ENCODE measurements at regions not wholly inside any gene's neighbourhood (a gene's known extent, or its start where the extent isn't known, plus 50 kb on each side); places are given as distances from the start of the nearest gene placed in this dataset.
"Not testable (repeated sequence)": the region's sequence is repeated elsewhere in the genome, so short reads cannot be mapped to it uniquely, and the experiment has no call there.

DNA sequence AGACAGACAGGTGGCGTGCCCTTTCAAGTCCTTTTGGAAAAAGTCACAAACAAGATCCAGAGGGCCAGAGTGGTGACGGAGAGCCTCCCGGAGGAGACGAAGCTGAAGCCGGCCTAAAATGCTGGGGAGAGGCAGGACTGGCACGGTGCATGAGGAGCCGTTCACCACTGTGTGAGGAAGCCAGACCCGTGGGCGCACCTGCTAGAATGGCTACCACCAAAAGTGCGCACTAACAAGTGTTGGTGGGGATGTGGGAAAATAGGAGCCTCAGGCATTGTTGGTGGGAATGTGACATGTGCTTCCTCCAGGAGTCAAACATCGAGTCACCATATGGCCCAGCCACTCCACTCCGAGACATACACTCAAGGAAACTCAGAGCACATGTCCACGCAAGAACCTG lies 67.4 kb upstream of the HELT start:
- DNase-seq: no peak

DNA sequence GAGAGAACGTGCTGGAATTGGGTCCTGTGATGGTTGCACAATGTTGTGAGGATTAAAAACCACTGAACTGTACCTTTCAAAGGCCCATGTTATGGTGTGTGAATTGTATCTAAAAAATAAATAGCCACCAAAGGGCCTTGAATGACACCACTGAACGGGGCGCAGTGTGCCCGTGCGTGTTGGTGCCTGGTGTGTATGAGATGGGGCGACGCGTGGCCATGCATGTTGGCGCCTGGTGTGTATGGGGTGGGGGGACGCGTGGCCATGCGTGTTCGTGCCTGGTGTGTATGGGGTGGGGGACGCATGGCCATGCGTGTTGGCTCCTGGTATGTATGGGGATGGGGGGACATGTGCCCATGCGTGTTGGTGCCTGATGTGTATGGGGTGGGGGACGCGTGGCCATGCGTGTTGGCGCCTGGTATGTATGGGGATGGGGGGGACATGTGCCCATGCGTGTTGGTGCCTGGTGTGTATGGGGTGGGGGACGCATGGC lies 66.6 kb upstream of the HELT start:
- no peak for DNase-seq

GRCh38 chr4:184952522-184952921 lies 65.8 kb upstream of the HELT start:
- no peak for DNase-seq

DNA sequence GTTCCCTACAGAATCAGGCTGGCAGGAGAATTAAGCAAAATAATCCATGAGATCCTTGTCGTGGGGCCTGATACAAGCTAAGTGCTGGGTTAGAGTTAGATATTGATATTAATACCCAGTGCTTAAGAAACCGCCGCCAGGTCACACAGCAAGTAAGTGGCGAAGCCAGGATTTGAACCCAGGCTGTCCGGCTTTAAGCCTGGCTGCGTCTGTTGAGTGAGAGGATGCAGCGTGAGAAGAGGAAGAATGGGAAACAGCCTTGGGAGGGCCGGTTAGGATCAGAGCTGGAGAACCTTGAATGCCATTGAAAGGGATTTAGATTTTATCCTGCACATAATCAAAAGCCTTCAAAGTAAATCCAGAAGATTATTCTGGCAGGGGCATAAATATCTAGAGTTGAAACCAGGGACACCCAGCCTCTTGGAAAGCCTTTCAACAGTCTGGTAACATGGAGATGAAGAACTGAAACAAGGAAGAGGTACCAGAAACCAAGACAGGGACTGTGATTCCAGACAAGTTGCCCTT lies 64.8 kb upstream of the HELT start:
- no peak for DNase-seq

- DNase-seq: no peak
Observed at GRCh38 chr4:184953971-184954370, 64.3 kb upstream of the HELT start.

- DNase-seq: no peak
Observed at GRCh38 chr4:184954482-184954881, 63.8 kb upstream of the HELT start.

DNA sequence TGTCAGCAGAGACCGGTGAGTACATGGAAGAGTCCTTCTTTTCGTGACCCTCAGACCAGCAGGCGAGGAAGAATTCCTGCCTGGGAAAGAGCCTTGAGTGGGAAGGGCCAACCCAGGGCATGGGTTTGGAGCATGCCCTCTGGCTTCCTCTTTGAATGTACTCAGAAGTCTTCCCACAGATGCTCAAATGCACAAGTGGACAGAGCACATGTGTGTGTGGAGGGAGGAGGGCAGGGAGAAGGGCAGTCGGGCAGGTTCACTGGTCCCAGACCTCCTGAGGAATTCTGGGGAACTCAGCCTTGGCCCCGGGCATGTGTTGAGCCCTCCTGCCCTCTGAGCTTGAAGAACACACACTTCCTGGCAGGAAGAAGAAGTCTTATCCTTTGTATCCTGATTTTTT lies 63.2 kb upstream of the HELT start:
- DNase-seq: no peak

DNA sequence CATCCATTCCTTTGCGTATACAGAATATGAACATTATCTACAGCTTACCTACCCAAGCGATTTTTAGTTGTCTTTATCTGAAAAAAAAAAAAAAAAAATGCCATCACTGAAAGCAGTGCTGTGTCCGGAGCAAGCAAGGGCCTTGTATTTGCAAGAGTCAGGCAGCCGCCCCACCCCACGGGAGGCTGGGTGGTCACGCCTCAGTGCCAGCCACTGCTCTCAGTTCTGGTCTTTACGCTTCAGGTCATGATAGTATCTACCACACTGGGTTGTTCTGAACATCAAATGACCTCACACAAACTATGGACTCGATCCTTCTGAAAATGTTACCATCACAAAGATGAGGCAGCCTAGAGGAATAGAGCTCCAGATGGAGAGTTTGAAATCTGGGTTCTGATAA lies 62.7 kb upstream of the HELT start:
- DNase-seq: no peak

DNA sequence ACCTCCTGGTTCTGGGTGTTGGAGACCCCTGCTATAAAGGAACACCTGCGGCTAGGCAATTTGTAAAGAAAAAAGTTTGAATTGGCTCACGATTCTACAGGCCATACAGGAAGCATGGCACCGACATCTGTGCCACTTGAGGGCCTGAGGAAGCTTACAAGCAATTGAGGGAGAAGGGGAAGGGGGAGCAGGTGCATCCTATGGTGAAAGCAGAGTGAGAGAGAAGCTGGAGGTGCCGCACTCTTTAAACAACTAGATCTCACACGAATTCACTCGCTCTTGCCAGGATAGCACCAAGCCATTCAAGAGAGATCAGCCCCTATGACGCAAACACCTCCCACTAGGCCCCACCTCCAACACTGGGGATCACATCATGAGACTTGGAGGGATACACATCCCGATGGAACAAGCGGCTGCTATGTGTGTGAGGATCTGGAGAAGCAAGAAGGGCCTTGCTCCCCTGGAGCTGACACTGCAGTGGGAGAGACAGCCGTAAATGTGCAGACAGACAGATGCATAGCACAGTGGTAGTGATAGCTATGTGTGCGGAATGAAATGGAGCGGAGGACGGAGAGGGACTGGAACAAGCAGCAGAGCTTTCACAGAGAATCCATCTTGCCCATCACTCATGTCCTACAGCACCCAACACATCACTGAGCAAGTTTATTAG lies 60.7 kb upstream of the HELT start:
- no peak for DNase-seq

DNA sequence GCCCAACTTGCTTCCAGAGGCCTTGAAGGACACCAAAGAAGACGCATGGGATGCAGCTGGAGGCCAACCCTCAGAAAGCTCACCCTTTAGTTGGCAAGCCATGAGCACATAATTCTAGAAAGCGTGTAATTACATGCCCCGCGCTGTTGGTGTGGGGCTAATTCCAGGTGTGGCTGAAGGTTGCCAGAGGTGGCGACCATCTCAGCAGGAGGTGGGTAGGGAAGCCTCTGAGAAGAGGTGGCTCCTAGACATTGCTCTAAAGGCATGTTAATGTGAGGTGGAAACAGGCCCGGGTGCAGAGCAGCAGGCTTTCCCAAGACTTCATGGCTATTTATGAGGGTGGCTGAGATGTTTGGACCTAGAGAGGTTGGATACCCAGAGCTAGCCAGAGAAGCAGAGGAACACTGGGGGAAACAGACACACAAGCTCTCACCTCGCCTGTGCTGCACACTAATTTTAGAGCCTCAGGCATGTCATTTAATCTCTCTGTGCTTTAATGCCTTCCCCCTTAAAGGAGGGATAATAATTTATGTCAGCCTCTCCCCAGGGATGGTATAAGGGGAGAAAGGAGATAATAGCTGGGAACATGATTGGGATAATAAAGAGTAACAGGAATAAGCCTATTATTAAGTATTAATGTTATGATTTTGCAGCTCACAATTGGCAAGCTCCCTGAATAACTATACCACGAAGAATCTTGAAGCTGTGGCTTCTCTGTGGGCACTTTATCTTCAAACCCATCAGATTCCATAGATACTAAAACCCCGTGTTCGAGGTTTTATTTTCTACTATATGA lies 60.0 kb upstream of the HELT start:
- DNase-seq: no peak

DNA sequence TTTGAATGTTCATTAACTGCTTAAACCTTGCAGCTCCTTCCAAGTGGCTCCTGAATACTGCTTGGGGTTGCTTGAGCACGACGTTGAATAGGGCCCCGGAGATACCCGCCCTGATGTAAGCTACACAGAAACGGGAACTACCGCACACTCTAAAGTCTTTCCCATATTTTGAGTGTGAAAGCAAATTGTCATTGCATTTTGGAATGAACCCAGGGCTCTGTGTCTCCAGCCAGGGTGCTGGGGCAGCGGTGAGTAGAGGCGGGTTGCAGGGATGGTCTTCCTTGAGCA lies 59.4 kb upstream of the HELT start:
- DNase-seq: no peak

- no peak for DNase-seq
Observed at GRCh38 chr4:184959309-184959708, 59.0 kb upstream of the HELT start.

GRCh38 chr4:184959786-184960185 lies 58.5 kb upstream of the HELT start:
- DNase-seq: no peak

- no peak for DNase-seq
Observed at GRCh38 chr4:184960505-184960971, 57.8 kb upstream of the HELT start.

- DNase-seq: no peak
Observed at GRCh38 chr4:184961660-184962059, 56.6 kb upstream of the HELT start.

GRCh38 chr4:184962125-184962638 lies 56.1 kb upstream of the HELT start:
- DNase-seq: no peak

DNA sequence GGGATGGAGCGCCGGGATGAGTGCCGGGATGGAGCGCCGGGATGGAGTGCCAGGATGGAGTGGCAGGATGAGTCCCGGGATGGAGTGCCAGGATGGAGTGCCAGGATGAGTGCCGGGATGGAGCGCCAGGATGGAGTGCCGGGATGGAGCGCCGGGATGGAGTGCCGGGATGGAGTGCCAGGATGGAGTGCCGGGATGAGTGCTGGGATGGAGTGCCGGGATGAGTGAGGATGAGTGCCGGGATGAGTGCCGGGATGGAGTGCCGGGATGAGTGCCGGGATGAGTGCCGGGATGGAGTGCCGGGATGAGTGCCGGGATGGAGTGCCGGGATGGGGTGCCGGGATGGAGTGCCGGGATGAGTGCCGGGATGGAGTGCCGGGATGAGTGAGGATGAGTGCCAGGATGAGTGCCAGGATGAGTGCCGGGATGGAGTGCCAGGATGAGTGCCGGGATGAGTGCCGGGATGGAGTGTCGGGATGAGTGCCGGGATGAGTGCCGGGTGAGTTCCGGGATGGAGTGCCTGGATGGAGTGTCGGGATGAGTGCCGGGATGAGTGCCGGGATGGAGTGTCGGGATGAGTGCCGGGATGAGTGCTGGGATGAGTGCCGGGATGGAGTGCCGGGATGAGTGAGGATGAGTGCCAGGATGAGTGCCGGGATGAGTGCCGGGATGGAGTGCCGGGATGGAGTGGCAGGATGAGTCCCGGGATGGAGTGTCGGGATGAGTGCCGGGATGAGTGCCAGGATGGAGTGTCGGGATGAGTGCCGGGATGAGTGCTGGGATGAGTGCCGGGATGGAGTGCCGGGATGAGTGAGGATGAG lies 52.9 kb upstream of the HELT start:
- peak; percentile 38 to 39 for DNase-seq

- peak; percentile 38 to 46 for DNase-seq
Observed at GRCh38 chr4:184966051-184966691, 52.1 kb upstream of the HELT start.

- not testable (repeated sequence) for DNase-seq
Observed at GRCh38 chr4:184967699-184968098, 50.6 kb upstream of the HELT start.

DNA sequence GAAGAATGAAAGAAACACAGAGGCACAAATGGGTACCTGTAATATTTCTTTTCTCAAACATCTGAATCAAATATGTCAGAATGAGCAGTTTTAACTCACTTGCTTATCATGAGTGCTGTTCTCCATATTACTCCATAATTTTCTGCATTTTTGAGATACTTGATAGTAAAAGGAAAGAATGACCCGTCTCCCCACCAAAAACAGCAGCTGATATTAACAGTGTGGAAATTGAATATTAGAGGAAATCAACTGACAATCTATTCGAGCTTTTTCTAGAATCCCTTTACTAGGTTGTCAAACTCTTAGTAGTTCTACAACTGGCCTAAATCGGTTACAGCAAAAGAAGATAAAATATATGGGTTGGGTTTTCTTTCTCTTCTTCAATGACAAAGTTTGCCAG lies 49.9 kb upstream of the HELT start:
- DNase-seq: no peak
